A549 (cell line): ENCODE measurements at regions not wholly inside any gene's neighbourhood (a gene's known extent, or its start where the extent isn't known, plus 50 kb on each side); places are given as distances from the start of the nearest gene placed in this dataset.

Source experiments
- CHD4 ChIP-seq: fragments of 200-600 bp; sonication (generic); IDR thresholded peaks from 2 replicates; pipeline ENCODE4 v1.6.1; 2016; ENCODE audit warnings: antibody characterized with exemption, mild to moderate bottlenecking, borderline replicate concordance
- ESRRA ChIP-seq: fragments of 150-350 bp; IDR thresholded peaks from 2 replicates; pipeline ENCODE4 v1.6.1; 2014; ENCODE audit warnings: mild to moderate bottlenecking, low read length, borderline replicate concordance
- HOXA7 ChIP-seq: fragments of 250-450 bp; sonication (Bioruptor Pico); IDR thresholded peaks from 2 replicates; pipeline ENCODE4 v1.5.0; 2020; ENCODE audit warnings: mild to moderate bottlenecking, moderate library complexity
- JUN ChIP-seq, 2 experiments: fragments of >200 bp; sonication (Bioruptor Twin); formaldehyde crosslinking; IDR thresholded peaks; 2 replicates in 1 of 2; 3 replicates in 1 of 2; pipeline ENCODE4 v1.6.1; 2016 to 2017
- PHF8 ChIP-seq: fragments of 200-600 bp; sonication (generic); IDR thresholded peaks from 2 replicates; pipeline ENCODE4 v1.6.1; 2016; ENCODE audit warnings: low read depth, mild to moderate bottlenecking, antibody characterized with exemption, moderate library complexity, borderline replicate concordance
- POLR2AphosphoS2 ChIP-seq: conservative IDR thresholded peaks from 2 replicates; pipeline ENCODE4 v1.6.1; 2012; ENCODE audit warnings: low read length, improper control_type of control experiment, inconsistent platforms
- RARB ChIP-seq: fragments of 250-450 bp; sonication (Bioruptor Pico); IDR thresholded peaks from 2 replicates; pipeline ENCODE4 v1.8.0; 2021; ENCODE audit warnings: mild to moderate bottlenecking, moderate library complexity
- ZSCAN20 ChIP-seq: fragments of 250-450 bp; sonication (Bioruptor Pico); IDR thresholded peaks from 2 replicates; pipeline ENCODE4 v1.8.0; 2022; ENCODE audit warnings: mild to moderate bottlenecking, moderate library complexity
- TF ChIP-seq, protein P1 (sequence below): fragments of >200 bp; sonication (Bioruptor Twin); formaldehyde crosslinking; IDR thresholded peaks from 3 replicates; pipeline ENCODE4 v1.5.1; 2016
- TF ChIP-seq, protein P2 (sequence below): fragments of 200-600 bp; sonication (generic); IDR thresholded peaks from 2 replicates; pipeline ENCODE4 v1.6.1; 2016; ENCODE audit warnings: antibody characterized with exemption, mild to moderate bottlenecking, moderate library complexity

GRCh38 chr4:107213410-107213809, 177.3 kb upstream of the DKK2 start:
- TF ChIP-seq, protein P1, sequence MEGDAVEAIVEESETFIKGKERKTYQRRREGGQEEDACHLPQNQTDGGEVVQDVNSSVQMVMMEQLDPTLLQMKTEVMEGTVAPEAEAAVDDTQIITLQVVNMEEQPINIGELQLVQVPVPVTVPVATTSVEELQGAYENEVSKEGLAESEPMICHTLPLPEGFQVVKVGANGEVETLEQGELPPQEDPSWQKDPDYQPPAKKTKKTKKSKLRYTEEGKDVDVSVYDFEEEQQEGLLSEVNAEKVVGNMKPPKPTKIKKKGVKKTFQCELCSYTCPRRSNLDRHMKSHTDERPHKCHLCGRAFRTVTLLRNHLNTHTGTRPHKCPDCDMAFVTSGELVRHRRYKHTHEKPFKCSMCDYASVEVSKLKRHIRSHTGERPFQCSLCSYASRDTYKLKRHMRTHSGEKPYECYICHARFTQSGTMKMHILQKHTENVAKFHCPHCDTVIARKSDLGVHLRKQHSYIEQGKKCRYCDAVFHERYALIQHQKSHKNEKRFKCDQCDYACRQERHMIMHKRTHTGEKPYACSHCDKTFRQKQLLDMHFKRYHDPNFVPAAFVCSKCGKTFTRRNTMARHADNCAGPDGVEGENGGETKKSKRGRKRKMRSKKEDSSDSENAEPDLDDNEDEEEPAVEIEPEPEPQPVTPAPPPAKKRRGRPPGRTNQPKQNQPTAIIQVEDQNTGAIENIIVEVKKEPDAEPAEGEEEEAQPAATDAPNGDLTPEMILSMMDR = no peak
- TF ChIP-seq POLR2AphosphoS2 (no peak), ESRRA (no peak), ZSCAN20 (CRISPR knock-in tag) (no peak), HOXA7 (CRISPR knock-in tag) (no peak), PHF8 (no peak), JUN (IDR thresholded peaks at IDR 0.05) (no peak), RARB (CRISPR knock-in tag) (no peak), CHD4 (no peak)
- TF ChIP-seq, protein P2, sequence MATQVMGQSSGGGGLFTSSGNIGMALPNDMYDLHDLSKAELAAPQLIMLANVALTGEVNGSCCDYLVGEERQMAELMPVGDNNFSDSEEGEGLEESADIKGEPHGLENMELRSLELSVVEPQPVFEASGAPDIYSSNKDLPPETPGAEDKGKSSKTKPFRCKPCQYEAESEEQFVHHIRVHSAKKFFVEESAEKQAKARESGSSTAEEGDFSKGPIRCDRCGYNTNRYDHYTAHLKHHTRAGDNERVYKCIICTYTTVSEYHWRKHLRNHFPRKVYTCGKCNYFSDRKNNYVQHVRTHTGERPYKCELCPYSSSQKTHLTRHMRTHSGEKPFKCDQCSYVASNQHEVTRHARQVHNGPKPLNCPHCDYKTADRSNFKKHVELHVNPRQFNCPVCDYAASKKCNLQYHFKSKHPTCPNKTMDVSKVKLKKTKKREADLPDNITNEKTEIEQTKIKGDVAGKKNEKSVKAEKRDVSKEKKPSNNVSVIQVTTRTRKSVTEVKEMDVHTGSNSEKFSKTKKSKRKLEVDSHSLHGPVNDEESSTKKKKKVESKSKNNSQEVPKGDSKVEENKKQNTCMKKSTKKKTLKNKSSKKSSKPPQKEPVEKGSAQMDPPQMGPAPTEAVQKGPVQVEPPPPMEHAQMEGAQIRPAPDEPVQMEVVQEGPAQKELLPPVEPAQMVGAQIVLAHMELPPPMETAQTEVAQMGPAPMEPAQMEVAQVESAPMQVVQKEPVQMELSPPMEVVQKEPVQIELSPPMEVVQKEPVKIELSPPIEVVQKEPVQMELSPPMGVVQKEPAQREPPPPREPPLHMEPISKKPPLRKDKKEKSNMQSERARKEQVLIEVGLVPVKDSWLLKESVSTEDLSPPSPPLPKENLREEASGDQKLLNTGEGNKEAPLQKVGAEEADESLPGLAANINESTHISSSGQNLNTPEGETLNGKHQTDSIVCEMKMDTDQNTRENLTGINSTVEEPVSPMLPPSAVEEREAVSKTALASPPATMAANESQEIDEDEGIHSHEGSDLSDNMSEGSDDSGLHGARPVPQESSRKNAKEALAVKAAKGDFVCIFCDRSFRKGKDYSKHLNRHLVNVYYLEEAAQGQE = no peak
